GM12864 (cell line): ENCODE measurements at regions not wholly inside any gene's neighbourhood (a gene's known extent, or its start where the extent isn't known, plus 50 kb on each side); places are given as distances from the start of the nearest gene placed in this dataset.

ENCODE experiments used
- DNase-seq: peaks from one replicate; pipeline ENCODE4 v3.0.0-alpha.2; 2011; ENCODE audit warnings: low read depth
- H3K4me3 ChIP-seq: 2 replicates; pipeline ENCODE4 v1.5.1; 2011; ENCODE audit warnings: mild to moderate bottlenecking, low read depth, low read length, control low read depth
- CTCF ChIP-seq: IDR thresholded peaks from 2 replicates; pipeline ENCODE4 v1.5.1; 2011; ENCODE audit warnings: low read depth, mild to moderate bottlenecking, moderate library complexity, low read length, control low read depth, inconsistent platforms; ENCODE audit errors: missing control alignments

GRCh38 chr1:233561708-233562426 is 52.0 kb upstream of the KCNK1 start:
- no peak overlapping the region for H3K4me3 ChIP-seq
- no peak for DNase-seq
- TF ChIP-seq CTCF, result no peak
